Left ventricle myocardium inferior (tissue), 1 donor: ENCODE measurements at regions not wholly inside any gene's neighbourhood (a gene's known extent, or its start where the extent isn't known, plus 50 kb on each side); places are given as distances from the start of the nearest gene placed in this dataset.
"Not testable (repeated sequence)": the region's sequence is repeated elsewhere in the genome, so short reads cannot be mapped to it uniquely, and the experiment has no call there.

Experiments used
- DNase-seq: peaks from one replicate; pipeline ENCODE4 v3.0.0-alpha.2; 2020
- H3K27ac ChIP-seq: fragments of 200-600 bp; replicated peaks from 2 replicates; pipeline ENCODE4 v1.8.0; 2021
- H3K27me3 ChIP-seq: fragments of 200-600 bp; 2 replicates; pipeline ENCODE4 v1.8.0; 2021; ENCODE audit warnings: low read depth
- H3K36me3 ChIP-seq: fragments of 200-600 bp; 2 replicates; pipeline ENCODE4 v1.8.0; 2021
- H3K4me1 ChIP-seq: fragments of 200-600 bp; 2 replicates; pipeline ENCODE4 v1.8.0; 2021
- H3K4me3 ChIP-seq: fragments of 200-600 bp; 2 replicates; pipeline ENCODE4 v1.8.0; 2021; ENCODE audit warnings: mild to moderate bottlenecking, moderate library complexity
- H3K9me3 ChIP-seq: fragments of 200-600 bp; replicated peaks from 2 replicates; pipeline ENCODE4 v1.8.0; 2021
- CTCF ChIP-seq: fragments of 200-600 bp; IDR thresholded peaks from 2 replicates; pipeline ENCODE4 v1.8.0; 2021; ENCODE audit warnings: antibody characterized with exemption, mild to moderate bottlenecking, borderline replicate concordance
- intact Hi-C: fragments of 100-400 bp; cut with micrococcal nuclease; formaldehyde crosslinking; loops from one replicate; pipeline ENCODE4 v1.11.0; 2022
- donor health status: DM: no; HTN: yes; CAD: no; lungs with severe emphysema.

GRCh38 chr5:124527220-124527991, 219.0 kb downstream of the ZNF608 start:
- no peak for TF ChIP-seq CTCF
- Histone ChIP-seq H3K27me3 (no peaks in the 10 kb centered on the region), H3K36me3 (no peaks in the 10 kb centered on the region), H3K4me3 (no peak overlapping the region), H3K4me1 (peaks cover 6% of the 10 kb centered on the region), H3K9me3 (no peaks in the 10 kb centered on the region), H3K27ac (no peak overlapping the region)
- DNase-seq = no peak
- intact Hi-C loops = no loop called here

- H3K36me3 ChIP-seq, H3K27me3 ChIP-seq, H3K9me3 ChIP-seq, DNase-seq, intact Hi-C loops, H3K4me1 ChIP-seq, H3K27ac ChIP-seq, H3K4me3 ChIP-seq: not testable (repeated sequence)
Observed at GRCh38 chr5:124526079-124526478, 220.4 kb downstream of the ZNF608 start.

GRCh38 chr5:124524552-124525232, 221.7 kb downstream of the ZNF608 start:
- Histone ChIP-seq H3K27ac (no peak overlapping the region), H3K4me1 (peaks cover 11% of the 10 kb centered on the region), H3K36me3 (no peaks in the 10 kb centered on the region), H3K27me3 (no peaks in the 10 kb centered on the region), H3K4me3 (no peak overlapping the region), H3K9me3 (no peaks in the 10 kb centered on the region)
- intact Hi-C loops = no loop called here
- TF ChIP-seq CTCF = no peak
- DNase-seq = no peak

GRCh38 chr5:124523897-124524296, 222.5 kb downstream of the ZNF608 start:
- no peak overlapping the region for H3K27ac ChIP-seq
- H3K4me3 ChIP-seq = no peak overlapping the region
- DNase-seq = no peak
- H3K36me3 ChIP-seq = no peaks in the 10 kb centered on the region
- no peaks in the 10 kb centered on the region for H3K9me3 ChIP-seq
- peaks cover 16% of the 10 kb centered on the region for H3K4me1 ChIP-seq
- no peaks in the 10 kb centered on the region for H3K27me3 ChIP-seq
- TF ChIP-seq CTCF = no peak
- intact Hi-C loops = no loop called here

- Histone ChIP-seq H3K9me3 (no peaks in the 10 kb centered on the region), H3K36me3 (no peaks in the 10 kb centered on the region), H3K4me1 (peaks cover 22% of the 10 kb centered on the region), H3K4me3 (no peak overlapping the region), H3K27ac (no peak overlapping the region), H3K27me3 (no peaks in the 10 kb centered on the region)
- intact Hi-C loops = no loop called here
- no peak for TF ChIP-seq CTCF
- no peak for DNase-seq
Observed at GRCh38 chr5:124522992-124523391, 223.4 kb downstream of the ZNF608 start.

- no peak overlapping the region for H3K4me3 ChIP-seq
- no peaks in the 10 kb centered on the region for H3K27me3 ChIP-seq
- no peaks in the 10 kb centered on the region for H3K36me3 ChIP-seq
- no peak overlapping the region for H3K27ac ChIP-seq
- H3K9me3 ChIP-seq = no peaks in the 10 kb centered on the region
- peaks cover 16% of the 10 kb centered on the region for H3K4me1 ChIP-seq
- no peak for TF ChIP-seq CTCF
- no peak for DNase-seq
- intact Hi-C loops = no loop called here
Observed at GRCh38 chr5:124521461-124522230, 224.8 kb downstream of the ZNF608 start.
